ENCODE measurements at regions not wholly inside any gene's neighbourhood (a gene's known extent, or its start where the extent isn't known, plus 50 kb on each side); places are given as distances from the start of the nearest gene placed in this dataset.

- no peak for TF ChIP-seq EZH2 (IDR thresholded peaks at IDR 0.05; ENCODE audit: borderline replicate concordance, low read depth, low read length, severe bottlenecking)
- no peak for TF ChIP-seq CTCF (IDR thresholded peaks at IDR 0.05; ENCODE audit: extremely low read depth in 1 of 2, insufficient read depth in 1 of 2, low read depth in 1 of 2, low read length in 2 of 2)
- TF ChIP-seq POLR2A (IDR thresholded peaks at IDR 0.05; ENCODE audit: low read depth, low read length), result no peak
- no peak for TF ChIP-seq MAX (IDR thresholded peaks at IDR 0.05; ENCODE audit: insufficient read depth, insufficient read length)
- TF ChIP-seq JUN (IDR thresholded peaks at IDR 0.05; ENCODE audit: borderline replicate concordance, insufficient read depth, insufficient read length, low read depth), result no peak
- no peak for TF ChIP-seq MYC (IDR thresholded peaks at IDR 0.05; ENCODE audit: low read depth, low read length)
- no peak for TF ChIP-seq POLR2AphosphoS5 (IDR thresholded peaks at IDR 0.05; ENCODE audit: insufficient read depth, low read depth, low read length)
- TF ChIP-seq GATA2 (IDR thresholded peaks at IDR 0.05; ENCODE audit: insufficient read depth, insufficient read length, low read depth, low read length), result no peak
These were observed 113.5 kb downstream of the NPIPB5 start for GRCh38 chr16:22624038-22624799.

Data from endothelial cell of umbilical vein (primary cell).